ENCODE measurements at regions not wholly inside any gene's neighbourhood (a gene's known extent, or its start where the extent isn't known, plus 50 kb on each side); places are given as distances from the start of the nearest gene placed in this dataset.
"Not testable (repeated sequence)": the region's sequence is repeated elsewhere in the genome, so short reads cannot be mapped to it uniquely, and the experiment has no call there.

DNA sequence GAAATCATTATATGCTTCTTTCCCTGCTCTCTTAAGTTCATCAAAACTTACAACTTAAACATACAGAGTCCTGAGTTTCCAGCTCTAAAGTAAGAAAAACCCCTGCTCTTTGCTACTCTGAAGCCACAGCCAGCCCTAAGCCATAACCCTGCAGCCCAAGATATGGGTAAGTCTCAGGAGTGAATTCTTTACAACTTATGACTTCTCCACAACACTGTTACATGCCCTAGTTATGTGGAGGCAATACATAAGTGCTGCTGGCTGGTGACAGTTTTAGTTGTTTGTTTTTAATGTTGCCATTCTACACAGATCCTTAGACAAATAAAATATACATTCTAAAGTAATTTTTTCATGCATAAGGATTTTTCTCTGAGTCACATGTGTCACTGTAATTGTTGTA lies 100.2 kb downstream of the FBXO8 start:
- no peak for DNase-seq (ENCODE audit: low read depth in 3 of 3)

DNA sequence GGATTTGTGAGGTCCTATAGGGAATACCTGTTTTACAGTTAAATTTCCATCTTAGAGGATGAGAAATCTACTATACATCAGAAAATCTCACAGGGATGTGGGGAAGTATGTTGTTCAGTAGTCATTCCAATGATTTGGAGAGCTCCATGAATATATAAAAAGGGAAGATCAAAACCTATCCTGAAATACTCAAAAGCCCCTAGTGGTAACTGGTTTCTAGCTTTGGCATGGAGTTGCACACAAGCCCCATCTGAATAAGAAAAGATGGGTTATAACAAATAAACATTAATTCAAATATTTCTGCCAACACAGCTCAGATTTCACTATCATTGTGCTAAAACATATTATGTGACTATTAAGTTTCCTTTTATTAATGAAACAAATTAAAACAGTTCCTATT lies 101.6 kb downstream of the FBXO8 start:
- DNase-seq (ENCODE audit: low read depth in 3 of 3), result no peak

- DNase-seq (ENCODE audit: low read depth in 3 of 3), result no peak
These were observed 105.9 kb downstream of the FBXO8 start for GRCh38 chr4:174177536-174177935.

GRCh38 chr4:174175836-174176235 lies 107.6 kb downstream of the FBXO8 start:
- not testable (repeated sequence) for DNase-seq (ENCODE audit: low read depth in 3 of 3)

DNA sequence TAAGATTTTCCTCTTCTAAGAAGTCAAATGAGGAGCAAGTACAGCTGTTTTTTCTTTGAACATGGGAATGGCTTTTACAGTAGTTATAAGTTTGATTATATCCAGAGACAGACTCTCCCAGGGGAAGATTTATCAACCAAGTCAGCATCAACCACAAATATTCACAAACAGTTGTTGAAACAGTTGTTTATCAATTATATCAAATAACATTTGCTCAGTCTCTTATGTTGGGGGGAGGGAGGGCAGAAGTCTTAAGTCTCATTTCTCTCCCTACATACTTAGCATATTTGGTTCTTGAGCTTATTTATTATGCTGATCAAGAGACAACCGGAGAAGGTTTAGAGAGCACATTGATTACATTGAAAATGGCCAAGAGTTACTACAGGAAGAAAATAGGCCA lies 110.1 kb downstream of the FBXO8 start:
- no peak for DNase-seq (ENCODE audit: low read depth in 3 of 3)

DNA sequence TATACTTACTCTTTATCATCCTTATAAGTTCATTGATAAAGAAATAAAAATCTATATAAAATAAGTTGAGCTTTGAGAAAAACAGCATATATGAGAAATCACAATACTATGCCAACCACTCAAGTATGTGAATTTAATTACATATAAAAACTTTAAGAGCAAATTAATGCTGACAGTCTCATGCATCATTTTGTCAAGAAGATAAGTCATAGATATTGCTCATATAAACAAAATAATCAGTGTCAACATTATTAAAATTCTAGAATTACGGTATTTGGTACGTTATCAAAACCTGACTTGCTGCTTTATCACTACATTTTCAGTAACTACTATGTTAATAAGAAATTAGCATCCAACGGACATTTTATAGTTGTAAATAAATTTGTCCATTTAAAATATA lies 111.2 kb downstream of the FBXO8 start:
- no peak for DNase-seq (ENCODE audit: low read depth in 3 of 3)

GRCh38 chr4:174170906-174171305 lies 112.6 kb downstream of the FBXO8 start:
- no peak for DNase-seq (ENCODE audit: low read depth in 3 of 3)

GRCh38 chr4:174170091-174170490 lies 113.4 kb downstream of the FBXO8 start:
- DNase-seq (ENCODE audit: low read depth in 3 of 3), result no peak

GRCh38 chr4:174157106-174157607 lies 126.3 kb downstream of the FBXO8 start:
- no peak for DNase-seq (ENCODE audit: low read depth in 3 of 3)

DNA sequence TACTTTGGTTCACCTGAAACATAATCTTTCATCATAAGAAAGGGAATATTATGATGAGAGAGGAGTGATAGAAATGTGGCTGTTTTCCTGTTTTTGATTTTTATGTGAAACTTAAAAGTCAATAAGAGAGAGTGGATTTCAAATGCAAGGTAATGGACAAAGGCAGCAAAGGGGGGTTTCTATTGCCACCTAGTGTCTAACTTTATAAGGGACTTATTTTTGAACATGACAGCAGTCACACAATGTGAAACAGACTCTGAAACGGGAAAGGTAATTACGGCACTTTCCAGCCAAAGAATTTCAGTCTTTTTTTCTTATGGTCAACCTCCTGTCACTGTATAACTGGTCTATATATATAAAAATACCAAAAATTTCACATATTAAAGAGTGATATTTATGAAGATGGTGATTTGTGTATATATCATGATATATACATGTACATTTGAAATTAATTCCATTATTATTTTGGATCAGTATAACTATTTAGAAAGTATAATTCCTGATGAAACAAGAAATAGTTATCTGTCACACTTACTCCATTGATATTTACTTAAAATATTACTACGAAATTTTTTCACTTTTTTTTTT lies 127.1 kb downstream of the FBXO8 start:
- no peak for DNase-seq (ENCODE audit: low read depth in 3 of 3)

- DNase-seq (ENCODE audit: low read depth in 3 of 3), result no peak
These were observed 129.1 kb downstream of the FBXO8 start for GRCh38 chr4:174154215-174154854.

GRCh38 chr4:174152717-174153466 lies 130.6 kb downstream of the FBXO8 start:
- DNase-seq (ENCODE audit: low read depth in 3 of 3), result no peak

DNA sequence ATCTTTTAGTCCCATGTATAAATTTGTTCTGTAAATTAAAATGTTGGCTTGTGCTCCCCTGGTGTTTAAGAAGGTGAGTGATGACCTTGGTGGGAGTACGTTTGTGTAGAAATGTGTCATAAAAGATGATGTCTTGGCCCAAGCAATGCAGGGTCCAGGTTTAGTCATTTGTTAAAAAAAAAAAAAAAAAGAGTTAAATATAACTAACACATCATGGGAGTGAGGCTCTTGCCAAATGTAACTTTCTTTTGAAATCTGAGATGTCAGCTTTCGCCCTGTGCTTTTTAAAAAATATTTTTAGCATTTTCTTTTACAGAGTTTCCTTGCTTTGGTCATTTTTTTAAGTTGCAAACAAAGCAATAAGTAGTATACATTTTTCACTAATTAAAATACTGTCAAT lies 135.6 kb downstream of the FBXO8 start:
- no peak for DNase-seq (ENCODE audit: low read depth in 3 of 3)

DNA sequence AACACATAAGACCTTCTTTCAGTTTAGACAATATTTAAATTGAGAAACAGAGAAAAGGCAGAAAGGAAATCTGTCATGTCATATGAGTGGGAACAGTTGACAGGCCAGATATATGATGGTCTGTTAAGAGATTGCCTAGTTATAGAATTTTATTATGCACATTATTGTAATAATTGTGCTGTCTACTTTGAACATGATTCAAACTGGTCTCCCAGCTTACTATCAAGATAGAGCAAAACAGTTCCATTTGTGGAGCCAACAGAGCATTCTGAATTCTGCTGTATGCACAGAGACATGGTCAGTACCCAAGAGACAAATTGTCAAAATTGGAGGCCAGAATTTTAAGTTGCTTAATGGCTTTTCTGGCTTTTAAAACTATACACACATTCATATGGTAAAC lies 139.4 kb downstream of the FBXO8 start:
- DNase-seq (ENCODE audit: low read depth in 3 of 3), result no peak

DNA sequence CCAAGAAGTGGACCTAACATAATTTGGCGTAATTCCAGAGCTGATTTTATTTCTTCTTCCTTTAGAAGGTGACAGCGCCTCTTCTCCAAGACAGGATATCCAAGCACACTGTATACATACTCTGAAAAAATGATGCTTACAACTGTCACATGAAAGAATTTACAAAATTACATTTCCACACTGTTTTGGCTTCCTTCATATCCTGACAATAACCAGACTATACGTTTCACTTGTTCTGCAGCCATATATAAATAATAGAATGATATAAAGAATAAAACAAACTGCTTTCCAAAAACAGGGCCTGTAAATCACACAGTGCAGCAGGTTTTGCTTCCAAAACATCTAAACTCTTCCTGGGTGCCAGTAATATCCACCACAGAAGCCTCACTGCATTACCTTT lies 141.6 kb downstream of the FBXO8 start:
- no peak for DNase-seq (ENCODE audit: low read depth in 3 of 3)

GRCh38 chr4:174138616-174139015 lies 144.9 kb downstream of the FBXO8 start:
- no peak for DNase-seq (ENCODE audit: low read depth in 3 of 3)

- no peak for DNase-seq (ENCODE audit: low read depth in 3 of 3)
These were observed 145.8 kb downstream of the FBXO8 start for GRCh38 chr4:174137698-174138097.

DNA sequence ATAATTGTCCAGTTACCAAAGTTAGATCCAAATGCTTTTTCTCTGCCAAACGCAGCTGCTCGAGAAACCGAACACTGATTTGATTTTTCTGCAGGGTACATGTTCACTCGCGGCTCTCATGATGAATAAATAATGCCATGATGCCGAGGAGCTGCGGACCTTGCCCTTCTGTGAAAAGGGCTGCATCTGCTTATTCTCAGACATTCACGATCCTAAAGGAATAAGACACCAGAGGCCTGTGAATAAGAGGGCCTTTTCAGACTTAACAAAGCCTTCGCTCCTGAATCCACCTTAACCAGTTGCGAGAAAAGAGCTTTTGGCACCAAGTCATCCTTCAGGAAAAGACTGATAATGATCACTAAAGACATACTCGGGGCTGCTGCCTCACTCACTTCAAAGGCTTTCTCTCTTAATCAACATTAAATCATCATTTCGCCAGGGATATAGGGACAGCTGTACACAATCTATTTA lies 147.5 kb downstream of the FBXO8 start:
- DNase-seq (ENCODE audit: low read depth in 3 of 3), result no peak

DNA sequence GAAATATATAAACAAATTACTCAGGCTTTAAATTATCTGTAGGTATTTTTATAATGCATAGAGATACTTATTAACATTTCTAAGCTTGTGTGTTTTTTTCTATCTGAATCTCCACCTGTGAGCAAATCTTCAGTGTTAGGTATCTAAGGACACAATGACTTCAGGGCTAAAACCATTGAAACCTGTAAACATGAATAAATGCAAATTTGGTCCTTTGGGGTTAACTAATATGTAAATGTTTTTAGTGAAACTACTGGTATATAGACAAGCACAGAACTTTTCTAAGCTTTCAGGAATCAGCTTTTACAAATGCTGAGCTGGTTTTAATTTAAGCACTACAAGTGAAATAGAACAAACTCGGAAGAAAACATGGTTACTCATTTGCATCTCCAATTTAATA lies 147.9 kb downstream of the FBXO8 start:
- DNase-seq (ENCODE audit: low read depth in 3 of 3), result no peak

DNA sequence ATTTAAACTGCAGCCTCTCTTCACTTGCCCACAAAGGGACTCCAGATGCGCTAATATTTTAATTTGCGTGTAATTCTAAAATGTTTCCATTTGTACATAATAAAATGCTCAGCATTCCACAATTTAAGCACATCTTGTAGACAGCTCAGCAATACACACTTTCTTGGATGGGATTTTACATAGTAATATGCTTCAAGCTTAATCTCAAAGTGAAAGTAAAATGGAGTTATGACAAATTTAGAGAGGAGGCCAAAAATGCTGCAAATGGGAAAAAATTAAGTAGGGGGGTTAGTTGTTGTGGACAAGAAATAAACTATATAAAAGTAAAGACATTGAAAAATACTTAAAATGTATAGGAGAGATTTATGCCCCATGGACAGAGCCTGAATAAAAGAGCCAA lies 149.1 kb downstream of the FBXO8 start:
- DNase-seq (ENCODE audit: low read depth in 3 of 3), result no peak

- DNase-seq (ENCODE audit: low read depth in 3 of 3), result no peak
These were observed 149.9 kb downstream of the FBXO8 start for GRCh38 chr4:174133551-174133950.

- no peak for DNase-seq (ENCODE audit: low read depth in 3 of 3)
These were observed 151.6 kb downstream of the FBXO8 start for GRCh38 chr4:174131901-174132300.

GRCh38 chr4:174122705-174123104 lies 160.8 kb downstream of the FBXO8 start:
- no peak for DNase-seq (ENCODE audit: low read depth in 3 of 3)
